Ishikawa (cell line): ENCODE measurements at regions not wholly inside any gene's neighbourhood (a gene's known extent, or its start where the extent isn't known, plus 50 kb on each side); places are given as distances from the start of the nearest gene placed in this dataset.

Experiments used
- CEBPB ChIP-seq: IDR thresholded peaks from 2 replicates; pipeline ENCODE4 v1.6.1; 2012
- CREB1 ChIP-seq: IDR thresholded peaks from 2 replicates; pipeline ENCODE4 v1.6.1; 2012; ENCODE audit warnings: low read depth
- EGR1 ChIP-seq: IDR thresholded peaks from 2 replicates; pipeline ENCODE4 v1.6.1; 2012
- EP300 ChIP-seq: IDR thresholded peaks from 2 replicates; pipeline ENCODE4 v1.6.1; 2012; ENCODE audit warnings: borderline replicate concordance
- FOXM1 ChIP-seq: IDR thresholded peaks from 2 replicates; pipeline ENCODE4 v1.6.1; 2012; ENCODE audit warnings: low read depth, borderline replicate concordance
- MAX ChIP-seq: IDR thresholded peaks from 2 replicates; pipeline ENCODE4 v1.6.1; 2012
- NFIC ChIP-seq: IDR thresholded peaks from 2 replicates; pipeline ENCODE4 v1.6.1; 2012
- RAD21 ChIP-seq: IDR thresholded peaks from 2 replicates; pipeline ENCODE4 v1.6.1; 2012; ENCODE audit warnings: low read depth
- REST ChIP-seq: IDR thresholded peaks from 2 replicates; pipeline ENCODE4 v1.6.1; 2012; ENCODE audit warnings: low read depth, mild to moderate bottlenecking
- TAF1 ChIP-seq: IDR thresholded peaks from 2 replicates; pipeline ENCODE4 v1.6.1; 2012; ENCODE audit warnings: low read depth, mild to moderate bottlenecking
- TCF12 ChIP-seq: IDR thresholded peaks from 2 replicates; pipeline ENCODE4 v1.6.1; 2012; ENCODE audit warnings: low read depth
- TEAD4 ChIP-seq: IDR thresholded peaks from 2 replicates; pipeline ENCODE4 v1.6.1; 2012
- YY1 ChIP-seq: IDR thresholded peaks from 2 replicates; pipeline ENCODE4 v1.6.1; 2012; ENCODE audit warnings: low read depth
- ZBTB7A ChIP-seq: IDR thresholded peaks from 2 replicates; pipeline ENCODE4 v1.6.1; 2012; ENCODE audit warnings: low read depth
- TF ChIP-seq, protein P1 (sequence below): IDR thresholded peaks from 2 replicates; pipeline ENCODE4 v1.6.1; 2012

GRCh38 chr20:11761497-11761896, 156.2 kb upstream of the BTBD3 start:
- TF ChIP-seq, protein P1, sequence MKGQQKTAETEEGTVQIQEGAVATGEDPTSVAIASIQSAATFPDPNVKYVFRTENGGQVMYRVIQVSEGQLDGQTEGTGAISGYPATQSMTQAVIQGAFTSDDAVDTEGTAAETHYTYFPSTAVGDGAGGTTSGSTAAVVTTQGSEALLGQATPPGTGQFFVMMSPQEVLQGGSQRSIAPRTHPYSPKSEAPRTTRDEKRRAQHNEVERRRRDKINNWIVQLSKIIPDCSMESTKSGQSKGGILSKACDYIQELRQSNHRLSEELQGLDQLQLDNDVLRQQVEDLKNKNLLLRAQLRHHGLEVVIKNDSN: no peak
- TF ChIP-seq CREB1: no peak
- no peak for TF ChIP-seq MAX
- no peak for TF ChIP-seq NFIC
- no peak for TF ChIP-seq FOXM1
- no peak for TF ChIP-seq TCF12
- no peak for TF ChIP-seq EP300

GRCh38 chr20:11766961-11767360, 150.7 kb upstream of the BTBD3 start:
- TF ChIP-seq TAF1 (no peak), MAX (no peak), TCF12 (no peak), YY1 (no peak), REST (no peak), RAD21 (no peak), NFIC (no peak), ZBTB7A (no peak), EGR1 (no peak), CEBPB (no peak), TEAD4 (no peak), FOXM1 (no peak), CREB1 (no peak), EP300 (no peak)
- TF ChIP-seq, protein P1: no peak

GRCh38 chr20:11769825-11770224, 147.9 kb upstream of the BTBD3 start:
- no peak for TF ChIP-seq EGR1
- TF ChIP-seq, protein P1: no peak
- no peak for TF ChIP-seq TCF12

DNA sequence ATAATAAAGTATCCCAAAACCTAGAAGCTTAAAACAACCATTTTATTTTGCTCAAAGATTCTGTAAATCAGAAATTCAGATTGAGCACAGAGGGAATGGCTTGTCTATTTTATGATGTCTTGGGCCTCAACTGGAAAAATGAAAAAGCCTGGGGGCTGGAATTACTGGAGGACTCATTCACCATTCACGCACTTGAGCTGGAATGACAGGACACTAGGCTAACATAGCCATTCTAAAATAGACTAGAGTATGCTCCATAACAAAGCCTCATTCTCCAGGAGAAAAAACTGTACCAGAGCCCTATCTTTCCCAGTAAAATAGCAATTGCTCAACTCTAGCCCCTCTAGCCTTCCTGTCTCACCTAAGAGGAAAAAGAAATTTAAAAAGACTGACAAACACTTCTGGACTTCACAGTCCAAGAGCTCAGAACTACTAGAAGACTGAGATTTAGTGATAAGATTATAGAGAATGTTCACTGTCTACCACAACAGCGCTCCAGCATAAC, 145.4 kb upstream of the BTBD3 start:
- TF ChIP-seq CREB1 (no peak), EP300 (no peak), TCF12 (no peak), ZBTB7A (no peak), TEAD4 (no peak), CEBPB (no peak), TAF1 (no peak), RAD21 (no peak), FOXM1 (no peak), REST (no peak), YY1 (no peak), EGR1 (no peak), MAX (no peak), NFIC (no peak)
- TF ChIP-seq, protein P1: no peak

- no peak for TF ChIP-seq CEBPB
- TF ChIP-seq CREB1: no peak
- TF ChIP-seq NFIC: no peak
- TF ChIP-seq MAX: no peak
- no peak for TF ChIP-seq RAD21
- no peak for TF ChIP-seq TCF12
- no peak for TF ChIP-seq REST
- TF ChIP-seq, protein P1: no peak
- TF ChIP-seq FOXM1: no peak
- no peak for TF ChIP-seq TEAD4
- TF ChIP-seq ZBTB7A: no peak
- no peak for TF ChIP-seq TAF1
- no peak for TF ChIP-seq YY1
- no peak for TF ChIP-seq EGR1
- no peak for TF ChIP-seq EP300
Measured at GRCh38 chr20:11776687-11777086, 141.0 kb upstream of the BTBD3 start.
